PC-3 (cell line): ENCODE measurements at regions not wholly inside any gene's neighbourhood (a gene's known extent, or its start where the extent isn't known, plus 50 kb on each side); places are given as distances from the start of the nearest gene placed in this dataset.

Experiments
- ATAC-seq: fragments of 200-7000 bp; cut with Tn5 transposase; 2 replicates; pipeline ENCODE4 v1.9.1; 2020; ENCODE audit warnings: mild to moderate bottlenecking, moderate library complexity
- BruUV-seq: library from RNA; stranded (reverse); fragments of 400-500 nt; replicated peaks from 2 replicates; lab custom pipeline; 2021; lab: Mats Ljungman, UMichigan
- CTCF ChIA-PET: fragments of 300-600 bp; sonication (Branson Sonifier 250); formaldehyde crosslinking; loops from one replicate; lab custom pipeline; 2022; ENCODE audit warnings: antibody characterized with exemption; lab: Charles Lee
- POLR2A ChIA-PET: fragments of 300-600 bp; sonication (Branson Sonifier 250); formaldehyde crosslinking; loops from one replicate; lab custom pipeline; 2022; ENCODE audit warnings: antibody characterized with exemption; ENCODE audit not compliant: unreplicated experiment; lab: Charles Lee
- DNase-seq: peaks from one replicate; pipeline ENCODE4 v3.0.0-alpha.2; 2015
- H2AFZ ChIP-seq: fragments of 300-600 bp; sonication (generic); 2 replicates; pipeline ENCODE4 v1.6.0; 2016; ENCODE audit warnings: antibody characterized with exemption, low read length
- H3F3A ChIP-seq: fragments of 300-600 bp; sonication (generic); one replicate; pipeline ENCODE4 v1.6.0; 2017; ENCODE audit warnings: antibody characterized with exemption, low read length, control low read depth, mild to moderate bottlenecking; ENCODE audit not compliant: unreplicated experiment
- H3K27ac ChIP-seq: fragments of 300-600 bp; sonication (generic); 2 replicates; pipeline ENCODE4 v1.5.1; 2016; ENCODE audit warnings: mild to moderate bottlenecking, low read length
- H3K27me3 ChIP-seq: fragments of 300-600 bp; sonication (generic); 2 replicates; pipeline ENCODE4 v1.6.1; 2016; ENCODE audit warnings: low read length, mixed read lengths
- H3K36me3 ChIP-seq: fragments of 300-600 bp; sonication (generic); 2 replicates; pipeline ENCODE4 v1.6.1; 2016; ENCODE audit warnings: low read depth, mixed run types, low read length, mixed read lengths
- H3K4me1 ChIP-seq: fragments of 300-600 bp; sonication (generic); 2 replicates; pipeline ENCODE4 v1.5.1; 2016; ENCODE audit warnings: low read length; ENCODE audit not compliant: insufficient read depth
- H3K4me2 ChIP-seq: fragments of 300-600 bp; sonication (generic); 2 replicates; pipeline ENCODE4 v1.6.0; 2016; ENCODE audit warnings: low read length
- H3K4me3 ChIP-seq: fragments of 300-600 bp; sonication (generic); 2 replicates; pipeline ENCODE4 v1.5.1; 2016; ENCODE audit warnings: mild to moderate bottlenecking, low read length, mixed read lengths
- H3K79me2 ChIP-seq: fragments of 300-600 bp; sonication (generic); 2 replicates; pipeline ENCODE4 v1.6.1; 2017; ENCODE audit warnings: low read length, mixed read lengths
- H3K9ac ChIP-seq: fragments of 300-600 bp; sonication (generic); 2 replicates; pipeline ENCODE4 v1.6.0; 2016; ENCODE audit warnings: mild to moderate bottlenecking, low read length
- H3K9me2 ChIP-seq: fragments of 300-600 bp; sonication (generic); replicated peaks from 2 replicates; pipeline ENCODE4 v1.6.1; 2016; ENCODE audit warnings: mixed run types, low read length, mixed read lengths
- H3K9me3 ChIP-seq: fragments of 300-600 bp; sonication (generic); 2 replicates; pipeline ENCODE4 v1.6.1; 2016; ENCODE audit warnings: low read length, mixed read lengths
- H4K20me1 ChIP-seq: fragments of 300-600 bp; sonication (generic); 2 replicates; pipeline ENCODE4 v1.6.1; 2016; ENCODE audit warnings: low read length, mixed read lengths
- CTCF ChIP-seq: fragments of 300-600 bp; sonication (generic); conservative IDR thresholded peaks from 2 replicates; pipeline ENCODE4 v1.5.1; 2017; ENCODE audit warnings: antibody characterized with exemption, low read depth, mild to moderate bottlenecking, low read length
- EZH2 ChIP-seq: fragments of 300-600 bp; sonication (generic); IDR thresholded peaks from one replicate; pipeline ENCODE4 v1.6.1; 2017; ENCODE audit warnings: antibody characterized with exemption, mild to moderate bottlenecking, low read length; ENCODE audit not compliant: unreplicated experiment
- EZH2phosphoT487 ChIP-seq: fragments of 300-600 bp; sonication (generic); IDR thresholded peaks from 2 replicates; pipeline ENCODE4 v1.6.1; 2018; ENCODE audit warnings: mild to moderate bottlenecking, antibody characterized with exemption, low read length, borderline replicate concordance
- intact Hi-C: fragments of 100-400 bp; cut with micrococcal nuclease; formaldehyde crosslinking; loops from 2 replicates; pipeline ENCODE4 v1.9.0; 2023

DNA sequence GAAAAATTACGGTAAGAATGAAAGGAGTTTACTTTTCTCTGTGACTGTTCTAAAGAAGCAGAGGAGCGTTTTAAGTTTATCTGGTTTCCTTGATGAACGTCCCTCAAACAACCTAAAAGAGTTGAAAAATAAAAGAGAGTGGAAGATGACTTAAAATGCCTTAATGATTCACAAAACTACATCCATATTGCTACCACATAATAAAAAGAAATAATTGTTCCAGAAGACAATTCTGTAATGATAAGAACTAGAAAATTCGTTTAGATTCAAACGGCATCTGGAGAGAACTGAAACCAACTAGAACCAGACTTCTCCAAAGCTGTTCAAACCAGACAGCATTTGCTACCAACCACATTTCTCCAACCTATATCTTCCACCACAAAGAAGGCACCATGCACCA is 68.1 kb downstream of the TEKT4 start:
- no TSS peak for BruUV-seq
- H3K36me3 ChIP-seq, result no peaks in the 10 kb centered on the region
- H3K4me2 ChIP-seq, result no peak overlapping the region
- peaks cover 93% of the 10 kb centered on the region for H3K27me3 ChIP-seq
- intact Hi-C loops, result no loop called here
- TF ChIP-seq EZH2phosphoT487 (no peak), CTCF (no peak), EZH2 (no peak)
- DNase-seq (no peak), ATAC-seq (no peak)
- H3K4me3 ChIP-seq, result no peak overlapping the region
- H3K27ac ChIP-seq, result no peak overlapping the region
- H2AFZ ChIP-seq, result no peak overlapping the region
- no peaks in the 10 kb centered on the region for H3K79me2 ChIP-seq
- no peaks in the 10 kb centered on the region for H3F3A ChIP-seq
- no peaks in the 10 kb centered on the region for H3K4me1 ChIP-seq
- ChIA-PET POLR2A (no interaction called here), CTCF (no interaction called here)
- H4K20me1 ChIP-seq, result no peaks in the 10 kb centered on the region
- H3K9ac ChIP-seq, result no peak overlapping the region
- no peaks in the 10 kb centered on the region for H3K9me2 ChIP-seq
- no peaks in the 10 kb centered on the region for H3K9me3 ChIP-seq

DNA sequence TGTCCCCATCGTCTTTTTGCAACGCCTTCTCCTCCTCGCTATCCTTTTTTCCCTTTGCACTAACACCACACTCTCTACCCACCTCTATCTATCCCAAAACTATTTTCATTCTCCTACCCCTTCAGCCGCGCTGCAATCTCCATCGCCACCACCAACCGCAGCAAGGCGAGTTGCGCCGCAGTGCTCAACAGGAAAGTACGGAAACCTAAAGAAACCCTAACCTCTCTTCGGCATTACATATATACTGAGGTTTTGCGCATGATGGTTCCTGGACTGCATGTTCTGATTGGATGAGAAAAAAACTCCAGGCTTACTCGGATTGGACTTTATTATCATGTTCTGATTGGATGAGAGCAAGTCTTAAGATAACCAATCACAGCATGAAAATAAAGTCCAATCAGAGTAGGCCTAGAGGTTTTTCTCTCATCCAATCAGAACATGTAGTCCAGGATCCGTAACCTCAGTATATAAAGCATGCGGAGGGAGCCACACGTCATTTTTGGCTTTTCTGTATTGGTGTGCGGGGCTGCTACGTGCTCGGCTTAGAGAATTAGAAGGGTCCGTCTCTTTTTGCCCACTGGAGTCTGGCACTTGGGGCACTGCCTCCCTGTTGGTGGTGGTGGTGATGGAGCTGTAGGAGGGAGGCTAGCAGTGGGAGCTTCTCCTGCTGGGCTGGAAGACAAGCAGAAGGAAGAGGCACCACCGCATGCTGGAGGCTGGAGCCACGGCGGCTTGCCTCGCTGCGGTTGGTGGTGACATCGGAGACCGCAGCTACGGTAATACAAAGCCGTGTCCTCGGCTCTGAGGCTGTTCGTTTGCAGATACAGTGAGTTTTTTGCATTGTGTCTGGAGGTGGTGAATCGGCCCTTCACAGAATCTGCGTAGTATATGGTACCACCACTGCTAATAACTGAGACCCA is 76.1 kb downstream of the TEKT4 start:
- Histone ChIP-seq H3K9me2 (no peaks in the 10 kb centered on the region), H4K20me1 (no peaks in the 10 kb centered on the region), H3K4me3 (no peak overlapping the region), H2AFZ (no peak overlapping the region), H3K27me3 (peaks cover 68% of the 10 kb centered on the region), H3K9me3 (no peaks in the 10 kb centered on the region), H3K36me3 (no peaks in the 10 kb centered on the region), H3K9ac (no peak overlapping the region), H3K27ac (no peak overlapping the region), H3K4me1 (no peaks in the 10 kb centered on the region), H3F3A (no peaks in the 10 kb centered on the region), H3K79me2 (no peaks in the 10 kb centered on the region), H3K4me2 (no peak overlapping the region)
- intact Hi-C loops, result no loop called here
- no peak for ATAC-seq
- BruUV-seq, result no TSS peak
- TF ChIP-seq EZH2phosphoT487 (no peak), EZH2 (no peak), CTCF (no peak)
- CTCF ChIA-PET, result no interaction called here
- DNase-seq, result no peak
- POLR2A ChIA-PET, result no interaction called here

DNA sequence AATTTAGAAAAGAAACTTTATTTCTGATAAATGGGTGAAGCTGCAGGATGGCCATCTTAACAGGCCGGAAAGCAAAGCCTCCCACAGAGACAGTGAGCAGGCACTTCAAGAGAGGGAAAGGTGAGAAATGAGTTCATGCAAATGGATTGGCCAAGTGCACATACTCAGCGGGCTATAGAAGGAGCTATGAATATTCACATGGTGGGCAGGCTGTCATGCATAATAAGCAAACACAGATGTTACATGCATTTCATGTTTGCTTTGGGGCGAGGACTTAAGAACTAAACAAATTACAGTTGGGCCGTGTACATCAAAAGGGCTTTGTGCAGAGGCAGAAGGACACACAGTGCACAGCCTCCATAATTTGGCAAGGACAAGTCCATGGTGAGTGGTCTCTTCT is 69.8 kb upstream of the MAL start:
- no peaks in the 10 kb centered on the region for H3K9me3 ChIP-seq
- DNase-seq (no peak), ATAC-seq (no peak)
- H4K20me1 ChIP-seq, result no peaks in the 10 kb centered on the region
- H3K27ac ChIP-seq, result no peak overlapping the region
- H3K27me3 ChIP-seq, result peaks cover 34% of the 10 kb centered on the region
- peaks cover 13% of the 10 kb centered on the region for H3K4me1 ChIP-seq
- H3K79me2 ChIP-seq, result no peaks in the 10 kb centered on the region
- ChIA-PET CTCF (no interaction called here), POLR2A (no interaction called here)
- no peaks in the 10 kb centered on the region for H3K9me2 ChIP-seq
- H3K36me3 ChIP-seq, result no peaks in the 10 kb centered on the region
- no peak overlapping the region for H3K4me2 ChIP-seq
- H2AFZ ChIP-seq, result no peak overlapping the region
- no TSS peak for BruUV-seq
- no peak for TF ChIP-seq CTCF
- no peak for TF ChIP-seq EZH2
- no peak for TF ChIP-seq EZH2phosphoT487
- no peaks in the 10 kb centered on the region for H3F3A ChIP-seq
- H3K9ac ChIP-seq, result no peak overlapping the region
- intact Hi-C loops, result loop anchor here (2.0 kb wide), 1 partner anchor 93 kb away; no protein-coding TSS in a partner anchor
- H3K4me3 ChIP-seq, result no peak overlapping the region
